HG03139 (cell line): ENCODE measurements at regions not wholly inside any gene's neighbourhood (a gene's known extent, or its start where the extent isn't known, plus 50 kb on each side); places are given as distances from the start of the nearest gene placed in this dataset.

Experiments used
- ATAC-seq: cut with Tn5 transposase; IDR thresholded peaks from one replicate; pipeline ENCODE4 v1.9.1; 2021; ENCODE audit not compliant: unreplicated experiment

DNA sequence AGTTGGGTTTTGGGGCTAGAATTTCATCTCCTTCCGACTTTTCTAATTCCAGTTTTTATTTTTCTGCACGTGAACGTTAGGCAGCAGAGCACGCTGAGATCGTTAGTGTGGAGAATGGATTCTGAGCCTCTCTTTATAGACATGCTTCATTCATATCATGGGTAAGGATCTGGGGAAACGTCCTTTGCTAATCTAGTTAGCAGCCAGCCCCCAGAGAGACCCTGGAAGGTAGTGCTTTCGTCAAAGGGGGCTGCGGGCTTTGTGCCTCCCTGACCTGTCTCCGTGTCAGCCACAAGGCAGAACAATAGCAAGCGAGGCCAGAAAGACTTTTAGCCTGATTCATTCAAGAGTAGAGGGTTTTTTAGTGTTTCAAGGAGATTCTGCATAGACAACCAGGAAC, 196.3 kb upstream of the KLF6 start:
- no peak for ATAC-seq

GRCh38 chr10:3980660-3981059, 195.7 kb upstream of the KLF6 start:
- ATAC-seq, result no peak

- no peak for ATAC-seq
These were observed 195.1 kb upstream of the KLF6 start for GRCh38 chr10:3980144-3980543.

GRCh38 chr10:3978761-3979160, 193.8 kb upstream of the KLF6 start:
- ATAC-seq, result no peak

- ATAC-seq, result no peak
These were observed 193.2 kb upstream of the KLF6 start for GRCh38 chr10:3978174-3978573.

- ATAC-seq, result no peak
These were observed 192.8 kb upstream of the KLF6 start for GRCh38 chr10:3977761-3978160.

DNA sequence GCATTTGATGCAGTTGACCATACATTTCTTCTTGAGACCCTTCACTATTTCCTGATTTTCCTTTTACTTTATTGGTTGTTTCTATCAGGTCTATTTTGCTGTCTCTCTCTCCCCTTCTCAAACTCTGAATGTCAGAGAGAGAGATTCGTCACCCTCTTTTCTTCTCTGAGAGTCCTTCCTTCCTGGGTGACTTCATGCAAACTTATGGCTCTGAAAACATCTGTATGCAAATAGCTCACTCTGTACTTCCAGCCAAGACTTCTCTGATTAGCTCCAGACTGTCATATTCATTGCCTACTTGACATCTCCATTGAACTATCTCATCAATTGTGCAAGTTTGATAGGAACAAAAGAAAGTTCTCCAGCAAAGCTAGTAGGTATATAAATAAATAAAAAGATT, 191.7 kb upstream of the KLF6 start:
- ATAC-seq, result peak; percentile 63

- no peak for ATAC-seq
These were observed 191.2 kb upstream of the KLF6 start for GRCh38 chr10:3976171-3976570.

GRCh38 chr10:3975016-3975415, 190.0 kb upstream of the KLF6 start:
- ATAC-seq, result no peak

- ATAC-seq, result no peak
These were observed 187.7 kb upstream of the KLF6 start for GRCh38 chr10:3972460-3973301.

DNA sequence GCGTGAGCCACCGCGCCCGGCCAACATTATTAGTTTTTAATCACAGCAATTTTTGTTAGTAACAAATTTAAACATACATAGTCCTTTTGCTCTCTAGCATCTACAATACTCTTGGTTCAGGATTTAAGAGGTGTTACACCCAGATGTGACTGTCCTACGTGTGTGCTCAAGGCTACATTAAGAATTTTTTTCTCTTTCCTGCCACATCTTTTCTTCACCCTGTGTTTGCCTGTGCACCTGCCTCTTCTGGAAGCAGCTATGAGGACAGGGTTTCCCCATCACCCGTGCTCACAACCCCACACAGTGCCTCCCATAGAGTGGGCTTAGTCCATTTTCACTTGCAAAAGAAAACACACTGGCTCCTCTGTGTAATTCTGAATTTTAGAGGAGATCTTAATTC, 186.7 kb upstream of the KLF6 start:
- no peak for ATAC-seq

- ATAC-seq, result no peak
These were observed 185.1 kb upstream of the KLF6 start for GRCh38 chr10:3969876-3970666.

DNA sequence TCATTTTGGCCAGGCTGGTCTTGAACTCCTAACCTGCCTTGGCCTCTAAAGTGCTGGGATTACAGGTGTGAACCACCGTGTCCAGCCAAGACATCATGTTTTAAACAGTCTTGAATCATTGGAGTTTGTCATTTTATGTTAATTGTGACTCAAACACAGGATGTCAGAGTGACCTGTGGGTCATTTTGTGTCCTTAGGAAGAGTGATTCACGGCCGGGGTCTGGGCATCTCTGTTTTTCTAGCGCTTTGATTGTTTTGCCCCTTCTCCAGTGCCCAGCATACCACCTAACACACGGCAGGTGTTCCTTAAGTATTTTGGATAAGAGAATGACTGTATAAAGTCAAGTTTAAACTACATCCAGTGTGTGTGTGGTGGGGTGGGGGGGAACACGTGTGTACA, 183.7 kb upstream of the KLF6 start:
- no peak for ATAC-seq

GRCh38 chr10:3964516-3964915, 179.5 kb upstream of the KLF6 start:
- no peak for ATAC-seq

- ATAC-seq, result no peak
These were observed 178.2 kb upstream of the KLF6 start for GRCh38 chr10:3963191-3963673.

DNA sequence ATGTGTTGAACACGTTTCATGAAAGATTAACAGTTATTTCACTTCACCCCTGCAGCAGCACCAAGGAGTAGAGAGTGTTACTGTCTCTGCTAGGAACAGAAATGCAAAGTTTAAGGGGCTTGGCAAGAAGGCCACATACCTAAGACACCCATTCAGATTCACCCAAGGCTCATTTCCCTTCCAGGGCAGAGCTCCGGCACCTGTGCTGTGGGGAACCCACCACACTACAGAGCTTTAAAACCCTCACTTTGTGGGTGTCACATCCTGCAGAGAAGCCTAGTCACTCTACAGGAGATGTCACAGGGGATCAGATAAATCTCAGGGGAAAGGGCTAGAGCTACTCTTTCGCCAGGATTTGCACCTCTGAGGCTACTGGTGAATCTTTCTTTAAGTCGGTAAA, 176.1 kb upstream of the KLF6 start:
- ATAC-seq, result peak; percentile 68

GRCh38 chr10:3960496-3960895, 175.5 kb upstream of the KLF6 start:
- no peak for ATAC-seq

DNA sequence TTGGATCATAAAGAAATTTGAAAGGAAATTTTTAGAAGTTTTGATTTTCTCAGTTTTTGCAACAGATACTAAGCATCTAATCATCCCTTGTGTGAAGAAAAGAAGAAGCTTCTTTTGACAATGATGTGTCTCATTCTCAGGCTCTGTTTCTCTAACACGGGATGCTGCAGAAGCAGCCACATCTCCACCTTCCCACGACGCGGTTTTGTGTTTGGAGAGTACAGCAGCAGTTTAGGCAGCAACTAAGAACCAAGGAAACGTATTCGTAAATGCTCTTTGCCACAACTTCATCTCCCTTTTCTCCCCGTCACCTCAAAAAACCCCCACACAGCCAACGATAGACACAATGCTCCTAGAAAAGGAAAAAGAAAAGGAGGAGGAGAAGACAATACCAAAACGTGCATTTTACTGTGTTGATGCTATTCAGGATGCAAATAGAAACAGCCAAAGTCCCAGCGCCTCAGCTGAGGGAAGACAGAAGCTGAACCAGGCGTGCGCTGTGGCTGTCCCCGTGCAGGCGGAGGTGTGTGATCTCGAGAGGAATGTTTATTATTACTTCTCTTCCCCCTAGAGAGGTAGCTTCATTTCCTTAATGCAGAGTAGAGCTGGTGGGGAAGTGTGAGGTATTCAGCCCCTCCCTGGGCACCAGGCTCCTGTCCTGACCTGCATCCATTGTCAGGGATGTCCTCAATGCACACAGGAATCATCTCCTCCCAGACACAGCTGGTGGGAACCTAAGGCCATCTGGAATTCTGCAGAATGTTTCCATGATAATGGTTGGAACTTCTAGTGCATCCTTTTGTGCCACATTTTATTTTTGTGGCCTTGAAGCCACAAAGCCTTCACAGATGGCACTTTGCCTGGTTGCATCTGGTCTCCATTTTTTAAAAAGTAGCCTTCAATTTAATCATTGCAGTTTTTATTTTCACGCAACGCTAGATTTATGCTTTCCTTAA, 174.6 kb upstream of the KLF6 start:
- no peak for ATAC-seq

- no peak for ATAC-seq
These were observed 173.5 kb upstream of the KLF6 start for GRCh38 chr10:3958472-3958996.

GRCh38 chr10:3955955-3956617, 171.1 kb upstream of the KLF6 start:
- ATAC-seq, result no peak
